Hepatocyte (in vitro differentiated cells): ENCODE measurements at regions not wholly inside any gene's neighbourhood (a gene's known extent, or its start where the extent isn't known, plus 50 kb on each side); places are given as distances from the start of the nearest gene placed in this dataset.

Experiments
- DNase-seq: peaks from one replicate; pipeline ENCODE4 v3.0.0-alpha.2; 2016; ENCODE audit warnings: low spot score
- H2AFZ ChIP-seq: fragments of 200-600 bp; sonication (generic); 2 replicates; pipeline ENCODE4 v1.6.0; 2016; ENCODE audit warnings: antibody characterized with exemption, mild to moderate bottlenecking
- H3K27ac ChIP-seq: fragments of 200-600 bp; sonication (generic); 2 replicates; pipeline ENCODE4 v1.5.1; 2016; ENCODE audit warnings: mild to moderate bottlenecking
- H3K27me3 ChIP-seq: fragments of 200-600 bp; sonication (generic); 2 replicates; pipeline ENCODE4 v1.6.1; 2016
- H3K36me3 ChIP-seq: fragments of 200-600 bp; sonication (generic); replicated peaks from 2 replicates; pipeline ENCODE4 v1.5.1; 2016; ENCODE audit warnings: low read depth; ENCODE audit not compliant: insufficient read depth
- H3K4me1 ChIP-seq: fragments of 200-600 bp; sonication (generic); 2 replicates; pipeline ENCODE4 v1.5.1; 2016; ENCODE audit warnings: mild to moderate bottlenecking, moderate library complexity; ENCODE audit not compliant: insufficient read depth
- H3K4me2 ChIP-seq: fragments of 200-600 bp; sonication (generic); 2 replicates; pipeline ENCODE4 v1.6.0; 2016
- H3K4me3 ChIP-seq: fragments of 200-600 bp; sonication (generic); 2 replicates; pipeline ENCODE4 v1.5.1; 2016; ENCODE audit warnings: mild to moderate bottlenecking
- H3K79me2 ChIP-seq: fragments of 200-600 bp; sonication (generic); 2 replicates; pipeline ENCODE4 v1.6.0; 2017; ENCODE audit warnings: mild to moderate bottlenecking
- H3K9me2 ChIP-seq: fragments of 200-600 bp; sonication (generic); replicated peaks from 2 replicates; pipeline ENCODE4 v1.6.0; 2017; ENCODE audit warnings: mild to moderate bottlenecking; ENCODE audit not compliant: insufficient read depth
- H3K9me3 ChIP-seq: fragments of 200-600 bp; sonication (generic); 2 replicates; pipeline ENCODE4 v1.5.1; 2016; ENCODE audit warnings: low read depth, mild to moderate bottlenecking
- H4K20me1 ChIP-seq: fragments of 200-600 bp; sonication (generic); 2 replicates; pipeline ENCODE4 v1.6.0; 2016; ENCODE audit warnings: mild to moderate bottlenecking; ENCODE audit not compliant: insufficient read depth, poor library complexity, severe bottlenecking
- CTCF ChIP-seq: fragments of 200-600 bp; sonication (generic); IDR thresholded peaks from 2 replicates; pipeline ENCODE4 v1.5.1; 2016; ENCODE audit warnings: antibody characterized with exemption, mild to moderate bottlenecking; ENCODE audit not compliant: poor library complexity
- EZH2 ChIP-seq: fragments of 200-600 bp; sonication (generic); IDR thresholded peaks from 2 replicates; pipeline ENCODE4 v1.6.1; 2016; ENCODE audit warnings: antibody characterized with exemption, mild to moderate bottlenecking, borderline replicate concordance
- EZH2phosphoT487 ChIP-seq: fragments of 200-600 bp; sonication (generic); IDR thresholded peaks from one replicate; pipeline ENCODE4 v1.6.1; 2018; ENCODE audit warnings: antibody characterized with exemption, mild to moderate bottlenecking, low read depth, moderate library complexity; ENCODE audit not compliant: unreplicated experiment, severe bottlenecking
- WGBS: methylation state at CpG from one replicate; pipeline ENCODE4 v1.1.6; 2016; ENCODE audit warnings: low lambda C conversion rate; ENCODE audit errors: missing lambda C conversion rate; 5-methylcytosine and 5-hydroxymethylcytosine counted together

- Histone ChIP-seq H3K9me3 (no peaks in the 10 kb centered on the region), H3K27ac (no peak overlapping the region), H4K20me1 (no peaks in the 10 kb centered on the region), H3K79me2 (no peaks in the 10 kb centered on the region), H3K4me3 (no peak overlapping the region), H3K4me1 (peaks cover 3% of the 10 kb centered on the region), H2AFZ (no peak overlapping the region), H3K36me3 (no peaks in the 10 kb centered on the region), H3K27me3 (no peaks in the 10 kb centered on the region), H3K4me2 (peak overlapping the region; percentile 15), H3K9me2 (no peaks in the 10 kb centered on the region)
- 47% methylated on average over 6 of the region's 6 CpGs for WGBS
- no peak for DNase-seq
- no peak for TF ChIP-seq EZH2
- TF ChIP-seq EZH2phosphoT487, result no peak
- TF ChIP-seq CTCF, result no peak
Observed at GRCh38 chr11:92545906-92546471, 321.4 kb downstream of the FAT3 start.

GRCh38 chr11:92546603-92547002 lies 322.0 kb downstream of the FAT3 start:
- H2AFZ ChIP-seq, result no peak overlapping the region
- TF ChIP-seq CTCF, result no peak
- no peak for TF ChIP-seq EZH2
- TF ChIP-seq EZH2phosphoT487, result no peak
- no peaks in the 10 kb centered on the region for H3K79me2 ChIP-seq
- no peak overlapping the region for H3K4me2 ChIP-seq
- 81% methylated on average over 5 of the region's 5 CpGs for WGBS
- peaks cover 3% of the 10 kb centered on the region for H3K4me1 ChIP-seq
- no peak for DNase-seq
- no peaks in the 10 kb centered on the region for H4K20me1 ChIP-seq
- H3K27me3 ChIP-seq, result no peaks in the 10 kb centered on the region
- no peak overlapping the region for H3K27ac ChIP-seq
- no peaks in the 10 kb centered on the region for H3K36me3 ChIP-seq
- no peaks in the 10 kb centered on the region for H3K9me3 ChIP-seq
- no peak overlapping the region for H3K4me3 ChIP-seq
- no peaks in the 10 kb centered on the region for H3K9me2 ChIP-seq

GRCh38 chr11:92550411-92550810 lies 325.8 kb downstream of the FAT3 start:
- Histone ChIP-seq H3K9me3 (no peaks in the 10 kb centered on the region), H3K36me3 (no peaks in the 10 kb centered on the region), H3K4me2 (no peak overlapping the region), H3K27ac (no peak overlapping the region), H3K79me2 (no peaks in the 10 kb centered on the region), H3K4me1 (peaks cover 3% of the 10 kb centered on the region), H2AFZ (no peak overlapping the region), H4K20me1 (no peaks in the 10 kb centered on the region), H3K27me3 (no peaks in the 10 kb centered on the region), H3K4me3 (no peak overlapping the region), H3K9me2 (no peaks in the 10 kb centered on the region)
- no peak for DNase-seq
- TF ChIP-seq CTCF, result no peak
- TF ChIP-seq EZH2phosphoT487, result no peak
- TF ChIP-seq EZH2, result no peak

- Histone ChIP-seq H3K9me2 (no peaks in the 10 kb centered on the region), H3K27me3 (no peaks in the 10 kb centered on the region), H2AFZ (no peak overlapping the region), H3K4me1 (no peaks in the 10 kb centered on the region), H3K79me2 (no peaks in the 10 kb centered on the region), H3K4me3 (no peak overlapping the region), H3K36me3 (no peaks in the 10 kb centered on the region), H4K20me1 (no peaks in the 10 kb centered on the region), H3K4me2 (no peak overlapping the region), H3K9me3 (no peaks in the 10 kb centered on the region), H3K27ac (no peak overlapping the region)
- DNase-seq, result no peak
- no peak for TF ChIP-seq EZH2phosphoT487
- TF ChIP-seq EZH2, result no peak
- TF ChIP-seq CTCF, result no peak
- WGBS, result 100% methylated on average over 2 of the region's 2 CpGs
Observed at GRCh38 chr11:92550871-92551270, 326.3 kb downstream of the FAT3 start.
